GM21528 (cell line): ENCODE measurements at regions not wholly inside any gene's neighbourhood (a gene's known extent, or its start where the extent isn't known, plus 50 kb on each side); places are given as distances from the start of the nearest gene placed in this dataset.

ENCODE experiments used
- ATAC-seq: cut with Tn5 transposase; IDR thresholded peaks from one replicate; pipeline ENCODE4 v1.9.1; 2021; ENCODE audit warnings: mild to moderate bottlenecking, moderate library complexity; ENCODE audit not compliant: unreplicated experiment, low FRiP score

GRCh38 chr22:22390989-22391388 is 117.6 kb downstream of the ZNF280B start:
- ATAC-seq = no peak

GRCh38 chr22:22391543-22391942 is 117.0 kb downstream of the ZNF280B start:
- no peak for ATAC-seq

GRCh38 chr22:22392131-22392530 is 116.4 kb downstream of the ZNF280B start:
- no peak for ATAC-seq

GRCh38 chr22:22394591-22394990 is 114.0 kb downstream of the ZNF280B start:
- ATAC-seq = no peak

GRCh38 chr22:22395245-22395644 is 113.3 kb downstream of the ZNF280B start:
- ATAC-seq = no peak

GRCh38 chr22:22396741-22397291 is 111.7 kb downstream of the ZNF280B start:
- no peak for ATAC-seq

GRCh38 chr22:22397292-22397870 is 111.2 kb downstream of the ZNF280B start:
- no peak for ATAC-seq

GRCh38 chr22:22397875-22398524 is 110.5 kb downstream of the ZNF280B start:
- no peak for ATAC-seq

- ATAC-seq = no peak
Measured at GRCh38 chr22:22398530-22399327, 109.8 kb downstream of the ZNF280B start.

- ATAC-seq = no peak
Measured at GRCh38 chr22:22400099-22400498, 108.4 kb downstream of the ZNF280B start.

GRCh38 chr22:22400964-22401363 is 107.6 kb downstream of the ZNF280B start:
- ATAC-seq = no peak

GRCh38 chr22:22401381-22401780 is 107.2 kb downstream of the ZNF280B start:
- no peak for ATAC-seq

GRCh38 chr22:22403306-22403705 is 105.2 kb downstream of the ZNF280B start:
- ATAC-seq = no peak

- no peak for ATAC-seq
Measured at GRCh38 chr22:22403771-22404170, 104.8 kb downstream of the ZNF280B start.

- ATAC-seq = no peak
Measured at GRCh38 chr22:22404598-22405284, 103.8 kb downstream of the ZNF280B start.

GRCh38 chr22:22406445-22407027 is 102.0 kb downstream of the ZNF280B start:
- ATAC-seq = no peak

- no peak for ATAC-seq
Measured at GRCh38 chr22:22407061-22407460, 101.5 kb downstream of the ZNF280B start.

- no peak for ATAC-seq
Measured at GRCh38 chr22:22408269-22408668, 100.3 kb downstream of the ZNF280B start.

- ATAC-seq = no peak
Measured at GRCh38 chr22:22408731-22409696, 99.5 kb downstream of the ZNF280B start.
